Endothelial cell of umbilical vein (primary cell): ENCODE measurements at regions not wholly inside any gene's neighbourhood (a gene's known extent, or its start where the extent isn't known, plus 50 kb on each side); places are given as distances from the start of the nearest gene placed in this dataset.

Experiments
- BruUV-seq: library from RNA; stranded (reverse); fragments of 400-500 nt; replicated peaks from 2 replicates; lab custom pipeline; 2021; lab: Mats Ljungman, UMichigan
- CTCF ChIA-PET: fragments of 300-600, 350-600 bp; sonication (Branson Sonifier 250); formaldehyde crosslinking; loops from one replicate; lab custom pipeline; 2021; ENCODE audit warnings: antibody characterized with exemption, inconsistent platforms; lab: Charles Lee
- POLR2A ChIA-PET: fragments of 300-600, 350-600 bp; sonication (Branson Sonifier 250); formaldehyde crosslinking; loops from one replicate; lab custom pipeline; 2021; ENCODE audit warnings: antibody characterized with exemption, inconsistent platforms; lab: Charles Lee
- DNase-seq: peaks from one replicate; pipeline ENCODE4 v3.0.0-alpha.2; 2011; ENCODE audit warnings: low read depth, low spot score
- FAIRE-seq: peaks from 2 replicates; lab custom pipeline; 2011; peaks lifted over from hg19 to GRCh38; lab: Jason Lieb, UNC
- H2AFZ ChIP-seq: 2 replicates; pipeline ENCODE4 v1.6.0; 2012; ENCODE audit warnings: low read depth, low read length, control low read depth, inconsistent platforms
- H3K27ac ChIP-seq: 2 replicates; pipeline ENCODE4 v1.5.1; 2011; ENCODE audit warnings: low read depth, mild to moderate bottlenecking, control low read depth, low read length, moderate library complexity; ENCODE audit not compliant: insufficient read depth
- H3K27me3 ChIP-seq, 2 experiments: 2 replicates each; pipeline versions ENCODE4 v1.6.0 to v1.6.1; 2011; ENCODE audit warnings: low read length in 2 of 2, mixed read lengths in 1 of 2; ENCODE audit not compliant: control insufficient read depth in 2 of 2, insufficient read depth in 2 of 2
- H3K36me3 ChIP-seq, 2 experiments: 2 replicates in 1 of 2; 3 replicates in 1 of 2; pipeline ENCODE4 v1.5.1; 2011; ENCODE audit warnings: low read length in 2 of 2, mild to moderate bottlenecking in 1 of 2, moderate library complexity in 1 of 2; ENCODE audit not compliant: control insufficient read depth in 2 of 2, insufficient read depth in 2 of 2; ENCODE audit errors: extremely low read depth in 1 of 2
- H3K4me1 ChIP-seq: 3 replicates; pipeline ENCODE4 v1.5.1; 2011; ENCODE audit warnings: mild to moderate bottlenecking, low read length; ENCODE audit not compliant: control insufficient read depth, insufficient read depth; ENCODE audit errors: extremely low read depth
- H3K4me2 ChIP-seq: 2 replicates; pipeline ENCODE4 v1.6.1; 2011; ENCODE audit warnings: low read length, control low read depth, mixed read lengths; ENCODE audit not compliant: insufficient read depth
- H3K4me3 ChIP-seq, 3 experiments: fragments of 200-600 bp in 1 of 3; sonication (generic), shearing (Covaris generic) in 1 of 3; replicated peaks in 1 of 3; 2 replicates each; pipeline ENCODE4 v1.5.1; 2011 to 2016; ENCODE audit warnings: control low read depth in 3 of 3, low read length in 3 of 3, mild to moderate bottlenecking in 2 of 3, inconsistent platforms in 1 of 3, low read depth in 1 of 3, moderate library complexity in 1 of 3; ENCODE audit not compliant: insufficient read depth in 1 of 3
- H3K79me2 ChIP-seq: 2 replicates; pipeline ENCODE4 v1.6.0; 2012; ENCODE audit warnings: low read length, inconsistent platforms; ENCODE audit not compliant: control insufficient read depth, insufficient read depth
- H3K9ac ChIP-seq: replicated peaks from 2 replicates; pipeline ENCODE3; 2011; ENCODE audit warnings: low read length, control low read depth; ENCODE audit not compliant: insufficient read depth; ENCODE audit errors: extremely low read depth
- H3K9me1 ChIP-seq: replicated peaks from 3 replicates; pipeline ENCODE4 v1.6.0; 2011; ENCODE audit warnings: mild to moderate bottlenecking, low read length; ENCODE audit not compliant: control insufficient read depth, insufficient read depth; ENCODE audit errors: extremely low read depth
- H3K9me3 ChIP-seq: replicated peaks from 2 replicates; pipeline ENCODE4 v1.5.1; 2012; ENCODE audit warnings: low read length, inconsistent platforms; ENCODE audit not compliant: control insufficient read depth, insufficient read depth
- H4K20me1 ChIP-seq: replicated peaks from 2 replicates; pipeline ENCODE3; 2011; ENCODE audit warnings: mild to moderate bottlenecking, low read length; ENCODE audit not compliant: control insufficient read depth, insufficient read depth; ENCODE audit errors: extremely low read depth
- CTCF ChIP-seq, 2 donors: IDR thresholded peaks; 1 replicate in 1 of 2; 2 replicates in 1 of 2; pipeline ENCODE4 v1.5.1; 2011; ENCODE audit warnings: low read length in 2 of 2, mild to moderate bottlenecking in 2 of 2, moderate library complexity in 2 of 2, control low read depth in 1 of 2, inconsistent platforms in 1 of 2, low read depth in 1 of 2; ENCODE audit not compliant: insufficient read depth in 1 of 2; ENCODE audit errors: extremely low read depth in 1 of 2
- EZH2 ChIP-seq: IDR thresholded peaks from 2 replicates; pipeline ENCODE4 v1.6.1; 2012; ENCODE audit warnings: borderline replicate concordance, low read depth, mild to moderate bottlenecking, moderate library complexity, low read length, inconsistent platforms; ENCODE audit not compliant: severe bottlenecking
- FOS ChIP-seq: IDR thresholded peaks from 2 replicates; pipeline ENCODE4 v1.6.1; 2011; ENCODE audit warnings: mild to moderate bottlenecking, low read length, moderate library complexity, borderline replicate concordance; ENCODE audit not compliant: insufficient read depth
- GATA2 ChIP-seq: IDR thresholded peaks from 2 replicates; pipeline ENCODE4 v1.7.0; 2011; ENCODE audit warnings: low read depth, mild to moderate bottlenecking, moderate library complexity, mixed read lengths, low read length; ENCODE audit not compliant: insufficient read length, insufficient read depth
- JUN ChIP-seq: IDR thresholded peaks from 2 replicates; pipeline ENCODE4 v1.6.1; 2011; ENCODE audit warnings: borderline replicate concordance, low read depth; ENCODE audit not compliant: insufficient read length, insufficient read depth
- MYC ChIP-seq: IDR thresholded peaks from one replicate; pipeline ENCODE4 v1.6.1; 2011; ENCODE audit warnings: mild to moderate bottlenecking, low read depth, low read length
- POLR2A ChIP-seq: IDR thresholded peaks from 2 replicates; pipeline ENCODE4 v1.6.1; 2012; ENCODE audit warnings: low read depth, mild to moderate bottlenecking, control low read depth, low read length
- POLR2AphosphoS5 ChIP-seq: IDR thresholded peaks from 2 replicates; pipeline ENCODE4 v1.6.1; 2012; ENCODE audit warnings: low read depth, mild to moderate bottlenecking, control low read depth, low read length, moderate library complexity; ENCODE audit not compliant: insufficient read depth
- dilution Hi-C: fragments of 300-500 bp; cut with MboI; formaldehyde crosslinking; loops from one replicate; pipeline ENCODE4 v1.15.0; 2019; ENCODE audit warnings: low sequenced_read_pairs; ENCODE audit not compliant: extremely low pct_ligation_motif_present
- intact Hi-C: fragments of 100-400 bp; cut with micrococcal nuclease; formaldehyde crosslinking; loops from one replicate; pipeline ENCODE4 v1.10.0; 2022
- TF ChIP-seq, protein P1 (sequence below): IDR thresholded peaks from 2 replicates; pipeline ENCODE4 v1.6.1; 2011; ENCODE audit not compliant: insufficient read depth, insufficient read length

DNA sequence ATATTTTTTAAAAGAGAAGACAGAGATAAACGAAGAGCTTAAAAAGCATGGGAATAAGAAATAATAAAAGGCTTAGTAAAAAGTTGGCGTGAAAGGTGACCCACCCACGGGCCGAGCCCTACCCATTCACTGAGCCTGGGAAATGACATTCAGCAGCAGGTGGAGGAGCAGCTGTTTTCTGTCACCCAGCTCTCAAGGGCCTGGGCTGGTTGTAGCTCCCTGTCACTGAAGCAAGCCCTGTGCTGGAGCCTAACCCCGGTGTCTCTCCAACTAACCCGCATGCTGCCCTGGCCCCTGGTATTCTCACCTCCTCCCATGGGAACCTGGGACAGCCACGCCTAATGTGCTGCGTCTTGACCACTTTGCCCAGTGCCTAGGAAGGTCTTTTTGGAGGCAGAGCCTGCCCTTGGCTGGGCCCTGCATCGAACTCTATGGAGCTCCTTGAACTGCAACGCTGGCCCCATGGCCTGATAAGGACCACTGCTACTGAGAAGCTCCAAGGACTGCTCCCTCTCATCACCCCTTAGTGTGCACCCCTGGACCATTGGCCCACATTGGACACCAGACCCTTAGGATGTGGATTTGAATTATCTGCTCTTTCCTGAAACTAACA is 68.8 kb upstream of the IYD start:
- FAIRE-seq (no peak), DNase-seq (no peak)
- POLR2A ChIA-PET: no interaction called here
- no peaks in the 10 kb centered on the region for H3K9me1 ChIP-seq
- no peak overlapping the region for H3K4me3 ChIP-seq
- no peak overlapping the region for H3K9ac ChIP-seq
- no peak overlapping the region for H3K27ac ChIP-seq
- H3K4me2 ChIP-seq: no peak overlapping the region
- no peak overlapping the region for H2AFZ ChIP-seq
- no peaks in the 10 kb centered on the region for H4K20me1 ChIP-seq
- H3K9me3 ChIP-seq: no peaks in the 10 kb centered on the region
- intact Hi-C loops (no loop called here), dilution Hi-C loops (no loop called here)
- CTCF ChIA-PET: interaction anchor here (0.6 to 1.1 kb wide), 3 partner anchors 17 to 461 kb away, joined by 3 read pairs; no protein-coding TSS in a partner anchor
- H3K36me3 ChIP-seq: no peaks in the 10 kb centered on the region
- no peaks in the 10 kb centered on the region for H3K79me2 ChIP-seq
- peaks cover 3 to 5% of the 10 kb centered on the region in 2 experiments for H3K27me3 ChIP-seq
- H3K4me1 ChIP-seq: no peaks in the 10 kb centered on the region
- no TSS peak for BruUV-seq
- TF ChIP-seq, protein P1, sequence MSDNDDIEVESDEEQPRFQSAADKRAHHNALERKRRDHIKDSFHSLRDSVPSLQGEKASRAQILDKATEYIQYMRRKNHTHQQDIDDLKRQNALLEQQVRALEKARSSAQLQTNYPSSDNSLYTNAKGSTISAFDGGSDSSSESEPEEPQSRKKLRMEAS: no peak
- no peak for TF ChIP-seq MYC
- no peak for TF ChIP-seq GATA2
- no peak for TF ChIP-seq EZH2
- TF ChIP-seq FOS: no peak
- TF ChIP-seq POLR2A: no peak
- no peak for TF ChIP-seq JUN
- no peak for TF ChIP-seq POLR2AphosphoS5
- no peak for TF ChIP-seq CTCF (IDR thresholded peaks at IDR 0.05; ENCODE audit: extremely low read depth in 1 of 2, insufficient read depth in 1 of 2, low read depth in 1 of 2, low read length in 2 of 2)
